ENCODE measurements at regions not wholly inside any gene's neighbourhood (a gene's known extent, or its start where the extent isn't known, plus 50 kb on each side); places are given as distances from the start of the nearest gene placed in this dataset.

GRCh38 chr1:69120817-69121216, 446.9 kb upstream of the LRRC7 start:
- TF ChIP-seq, protein P1, sequence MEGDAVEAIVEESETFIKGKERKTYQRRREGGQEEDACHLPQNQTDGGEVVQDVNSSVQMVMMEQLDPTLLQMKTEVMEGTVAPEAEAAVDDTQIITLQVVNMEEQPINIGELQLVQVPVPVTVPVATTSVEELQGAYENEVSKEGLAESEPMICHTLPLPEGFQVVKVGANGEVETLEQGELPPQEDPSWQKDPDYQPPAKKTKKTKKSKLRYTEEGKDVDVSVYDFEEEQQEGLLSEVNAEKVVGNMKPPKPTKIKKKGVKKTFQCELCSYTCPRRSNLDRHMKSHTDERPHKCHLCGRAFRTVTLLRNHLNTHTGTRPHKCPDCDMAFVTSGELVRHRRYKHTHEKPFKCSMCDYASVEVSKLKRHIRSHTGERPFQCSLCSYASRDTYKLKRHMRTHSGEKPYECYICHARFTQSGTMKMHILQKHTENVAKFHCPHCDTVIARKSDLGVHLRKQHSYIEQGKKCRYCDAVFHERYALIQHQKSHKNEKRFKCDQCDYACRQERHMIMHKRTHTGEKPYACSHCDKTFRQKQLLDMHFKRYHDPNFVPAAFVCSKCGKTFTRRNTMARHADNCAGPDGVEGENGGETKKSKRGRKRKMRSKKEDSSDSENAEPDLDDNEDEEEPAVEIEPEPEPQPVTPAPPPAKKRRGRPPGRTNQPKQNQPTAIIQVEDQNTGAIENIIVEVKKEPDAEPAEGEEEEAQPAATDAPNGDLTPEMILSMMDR (IDR thresholded peaks at IDR 0.05; ENCODE audit: low read depth, low read length, missing input control) = no peak
- TF ChIP-seq, protein P2, sequence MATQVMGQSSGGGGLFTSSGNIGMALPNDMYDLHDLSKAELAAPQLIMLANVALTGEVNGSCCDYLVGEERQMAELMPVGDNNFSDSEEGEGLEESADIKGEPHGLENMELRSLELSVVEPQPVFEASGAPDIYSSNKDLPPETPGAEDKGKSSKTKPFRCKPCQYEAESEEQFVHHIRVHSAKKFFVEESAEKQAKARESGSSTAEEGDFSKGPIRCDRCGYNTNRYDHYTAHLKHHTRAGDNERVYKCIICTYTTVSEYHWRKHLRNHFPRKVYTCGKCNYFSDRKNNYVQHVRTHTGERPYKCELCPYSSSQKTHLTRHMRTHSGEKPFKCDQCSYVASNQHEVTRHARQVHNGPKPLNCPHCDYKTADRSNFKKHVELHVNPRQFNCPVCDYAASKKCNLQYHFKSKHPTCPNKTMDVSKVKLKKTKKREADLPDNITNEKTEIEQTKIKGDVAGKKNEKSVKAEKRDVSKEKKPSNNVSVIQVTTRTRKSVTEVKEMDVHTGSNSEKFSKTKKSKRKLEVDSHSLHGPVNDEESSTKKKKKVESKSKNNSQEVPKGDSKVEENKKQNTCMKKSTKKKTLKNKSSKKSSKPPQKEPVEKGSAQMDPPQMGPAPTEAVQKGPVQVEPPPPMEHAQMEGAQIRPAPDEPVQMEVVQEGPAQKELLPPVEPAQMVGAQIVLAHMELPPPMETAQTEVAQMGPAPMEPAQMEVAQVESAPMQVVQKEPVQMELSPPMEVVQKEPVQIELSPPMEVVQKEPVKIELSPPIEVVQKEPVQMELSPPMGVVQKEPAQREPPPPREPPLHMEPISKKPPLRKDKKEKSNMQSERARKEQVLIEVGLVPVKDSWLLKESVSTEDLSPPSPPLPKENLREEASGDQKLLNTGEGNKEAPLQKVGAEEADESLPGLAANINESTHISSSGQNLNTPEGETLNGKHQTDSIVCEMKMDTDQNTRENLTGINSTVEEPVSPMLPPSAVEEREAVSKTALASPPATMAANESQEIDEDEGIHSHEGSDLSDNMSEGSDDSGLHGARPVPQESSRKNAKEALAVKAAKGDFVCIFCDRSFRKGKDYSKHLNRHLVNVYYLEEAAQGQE (IDR thresholded peaks at IDR 0.05) = no peak
